GM18868 (cell line): ENCODE measurements at regions not wholly inside any gene's neighbourhood (a gene's known extent, or its start where the extent isn't known, plus 50 kb on each side); places are given as distances from the start of the nearest gene placed in this dataset.

Experiments used
- ATAC-seq: cut with Tn5 transposase; IDR thresholded peaks from one replicate; pipeline ENCODE4 v1.9.1; 2021; ENCODE audit warnings: mild to moderate bottlenecking, moderate library complexity; ENCODE audit not compliant: unreplicated experiment

DNA sequence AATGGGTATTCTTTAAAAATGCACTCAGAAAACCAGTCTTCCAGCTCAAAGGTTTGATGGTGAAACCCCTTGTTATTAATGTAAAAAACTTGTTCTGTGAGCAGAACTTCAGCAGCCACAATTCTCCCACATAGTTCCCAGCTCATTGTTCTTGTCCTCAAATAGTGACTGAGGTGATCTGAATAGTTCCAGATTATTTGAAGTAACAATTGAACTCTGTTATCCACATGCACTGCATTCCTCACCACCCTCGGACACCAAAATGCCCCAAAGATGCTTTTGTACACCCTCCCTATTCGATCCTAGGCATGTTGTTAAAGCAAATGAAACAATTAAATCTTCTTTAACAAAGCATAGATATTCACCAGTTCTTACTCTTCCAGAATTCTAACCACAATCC is 2186.8 kb upstream of the CELF4 start:
- no peak for ATAC-seq

GRCh38 chr18:39751921-39752320 is 2186.3 kb upstream of the CELF4 start:
- no peak for ATAC-seq

DNA sequence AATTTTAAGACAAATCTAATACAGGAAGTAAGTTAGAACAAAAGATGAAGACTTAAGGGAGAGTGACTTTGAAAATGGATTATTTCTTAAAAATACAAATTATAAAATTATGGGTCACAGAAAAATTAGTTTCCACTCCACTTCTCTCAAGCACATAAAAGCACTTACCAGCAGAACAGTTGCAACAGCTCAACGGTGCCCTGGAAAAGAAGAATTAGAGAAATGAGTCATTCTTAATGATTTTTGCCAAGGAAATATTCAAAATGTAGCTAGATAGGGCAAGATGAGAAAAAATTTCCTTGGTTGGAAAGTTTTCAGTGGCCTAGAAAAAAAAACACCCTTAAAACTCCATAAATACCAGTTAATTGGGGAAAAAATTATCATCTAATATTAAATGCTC is 2185.6 kb upstream of the CELF4 start:
- ATAC-seq: no peak

GRCh38 chr18:39749154-39749553 is 2183.6 kb upstream of the CELF4 start:
- ATAC-seq: no peak

GRCh38 chr18:39748727-39749126 is 2183.1 kb upstream of the CELF4 start:
- no peak for ATAC-seq

GRCh38 chr18:39746201-39746600 is 2180.6 kb upstream of the CELF4 start:
- no peak for ATAC-seq

- no peak for ATAC-seq
Measured at GRCh38 chr18:39743463-39743862, 2177.9 kb upstream of the CELF4 start.

DNA sequence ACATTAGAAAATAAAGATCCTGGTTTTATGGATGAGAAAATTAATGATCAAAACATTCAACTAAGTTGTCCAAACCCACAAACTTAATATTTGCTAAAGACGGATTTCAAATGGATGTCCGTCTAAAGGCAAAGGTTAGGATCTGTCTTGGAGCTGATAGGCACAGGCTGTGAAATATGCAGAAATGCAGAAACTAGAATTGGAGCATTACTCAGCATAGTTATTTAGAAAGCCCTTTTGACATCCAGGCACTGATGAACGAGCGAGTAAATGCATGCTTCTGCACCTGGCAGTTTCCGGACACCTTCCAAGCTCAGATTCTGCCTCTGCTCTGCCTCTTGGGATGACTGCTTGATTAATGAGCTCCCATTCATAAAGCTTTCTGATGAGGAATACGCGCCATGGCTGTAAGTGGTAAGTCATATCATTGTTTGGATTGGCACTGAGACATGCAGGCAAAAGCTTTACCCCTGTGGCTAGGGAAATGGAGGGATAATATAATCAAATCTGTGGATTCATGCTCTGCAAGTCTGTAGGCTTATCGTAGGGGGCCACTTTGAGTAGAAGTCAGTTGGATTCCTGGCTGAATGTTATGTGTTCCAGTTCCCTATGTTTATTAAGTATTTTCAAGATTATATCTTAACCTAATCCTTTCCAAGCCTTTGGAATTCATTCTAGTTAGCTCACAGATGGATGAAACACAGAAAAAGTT is 2176.3 kb upstream of the CELF4 start:
- ATAC-seq: no peak

DNA sequence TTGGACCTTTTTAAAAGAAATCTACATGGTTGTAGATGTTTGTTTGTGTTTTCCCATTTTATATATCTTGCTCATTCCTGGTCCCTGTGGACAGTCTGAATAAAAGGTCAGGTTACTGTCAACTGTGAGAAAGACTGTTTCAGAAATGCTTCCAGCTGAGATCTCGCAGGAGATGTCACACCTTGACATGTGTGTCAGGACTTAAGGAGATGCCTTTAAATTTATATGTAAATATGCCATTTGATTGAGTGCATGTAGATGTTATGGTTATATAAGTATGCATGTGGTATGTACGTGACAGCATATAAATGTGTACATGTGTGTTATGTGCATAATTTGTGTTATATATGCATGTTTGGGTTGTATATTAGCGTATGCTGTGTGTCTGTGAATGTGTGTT is 2172.3 kb upstream of the CELF4 start:
- ATAC-seq: no peak

DNA sequence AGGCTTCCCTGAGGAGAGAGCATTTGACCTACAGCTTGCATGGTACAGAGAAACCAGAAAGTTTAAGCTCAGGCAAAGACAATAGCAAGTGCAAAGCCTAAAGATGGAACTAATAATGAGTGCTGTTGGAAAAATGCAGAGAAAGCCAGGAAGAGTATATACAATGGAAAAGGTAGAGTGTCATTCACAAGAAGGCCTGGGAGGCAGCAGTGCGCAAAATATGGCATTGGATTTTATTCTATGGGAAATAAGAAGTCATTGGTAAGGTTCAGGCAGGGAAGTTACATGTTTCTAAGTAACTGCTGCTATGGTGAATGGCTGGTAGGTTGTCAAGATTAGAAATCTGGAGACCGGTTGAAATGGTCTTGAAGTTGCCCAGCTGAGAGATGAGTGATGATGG is 2167.3 kb upstream of the CELF4 start:
- no peak for ATAC-seq

GRCh38 chr18:39730606-39731005 is 2165.0 kb upstream of the CELF4 start:
- ATAC-seq: no peak

- no peak for ATAC-seq
Measured at GRCh38 chr18:39724652-39725051, 2159.1 kb upstream of the CELF4 start.

DNA sequence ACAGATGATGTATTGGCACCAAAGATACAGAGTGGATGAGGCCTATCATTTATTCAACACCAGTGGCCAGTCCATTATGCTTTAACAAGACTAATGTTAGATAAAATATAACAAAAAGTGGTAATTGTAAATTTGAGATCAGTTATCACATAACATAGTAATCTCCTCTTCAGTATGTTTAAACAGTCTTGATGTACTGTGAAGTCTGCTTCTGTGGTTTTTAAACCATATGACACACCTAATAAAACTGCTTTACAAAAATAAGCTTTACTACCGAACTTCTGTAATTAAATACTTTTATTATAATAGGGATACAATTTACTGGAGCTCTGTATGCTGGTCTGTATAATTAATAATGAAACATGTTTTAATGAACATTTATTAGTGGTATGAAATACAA is 2156.1 kb upstream of the CELF4 start:
- ATAC-seq: no peak

DNA sequence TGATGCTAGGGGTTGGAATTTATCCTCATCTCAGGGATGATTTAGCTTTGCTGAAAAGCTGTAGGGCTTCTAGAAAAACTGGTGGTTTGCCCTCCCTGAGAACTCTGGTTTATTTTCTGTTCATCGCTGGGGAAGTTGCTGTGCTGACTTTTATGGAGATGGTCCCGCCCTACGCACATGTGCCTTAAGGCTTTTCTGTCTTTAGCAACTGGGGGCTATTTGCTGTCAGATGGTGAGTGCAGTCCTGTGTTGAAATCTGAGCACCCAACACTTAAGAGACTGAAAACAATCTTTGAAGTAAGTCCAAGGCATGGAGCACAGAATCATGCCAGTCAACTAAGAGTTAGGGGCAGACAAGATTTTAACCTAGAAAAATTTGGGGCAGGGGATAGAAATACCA is 2148.4 kb upstream of the CELF4 start:
- no peak for ATAC-seq

- no peak for ATAC-seq
Measured at GRCh38 chr18:39711701-39712100, 2146.1 kb upstream of the CELF4 start.

DNA sequence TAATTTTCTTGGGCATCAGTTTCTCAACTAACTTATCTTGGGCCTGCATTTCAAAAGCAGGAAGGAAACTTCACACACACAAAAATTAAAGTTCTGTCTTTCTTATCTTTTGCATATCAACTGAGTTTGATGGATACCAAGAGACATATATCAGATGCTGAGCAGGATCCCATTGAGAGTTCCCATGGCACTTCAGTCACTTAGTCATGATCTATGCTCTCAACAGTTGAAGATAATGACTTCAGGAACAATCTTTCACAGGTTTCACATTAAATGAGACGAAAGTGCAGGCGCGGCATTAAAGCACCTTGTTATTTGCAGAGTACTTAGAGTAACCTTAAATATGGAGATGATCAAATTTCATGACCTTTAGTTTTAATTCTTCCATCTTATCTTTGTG is 2139.8 kb upstream of the CELF4 start:
- ATAC-seq: no peak

GRCh38 chr18:39702888-39703287 is 2137.3 kb upstream of the CELF4 start:
- ATAC-seq: no peak

DNA sequence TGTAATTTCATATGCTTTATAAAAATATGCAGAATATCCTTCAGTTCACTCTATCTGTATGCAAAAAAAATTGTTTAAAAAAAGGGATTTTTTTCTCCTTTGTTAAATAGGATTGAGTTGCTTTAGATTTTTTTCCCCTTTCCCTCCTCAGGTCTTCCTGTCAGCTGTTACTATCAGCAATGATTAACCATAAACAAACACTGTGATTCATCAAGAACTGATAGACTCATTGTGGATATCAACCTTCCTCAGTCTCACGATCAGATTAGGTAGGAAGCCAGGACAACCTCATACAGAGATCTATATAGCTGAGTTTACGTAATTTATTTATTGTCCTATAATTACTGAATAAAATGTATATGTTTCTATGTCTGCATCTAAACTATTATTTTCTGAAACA is 2136.2 kb upstream of the CELF4 start:
- no peak for ATAC-seq

DNA sequence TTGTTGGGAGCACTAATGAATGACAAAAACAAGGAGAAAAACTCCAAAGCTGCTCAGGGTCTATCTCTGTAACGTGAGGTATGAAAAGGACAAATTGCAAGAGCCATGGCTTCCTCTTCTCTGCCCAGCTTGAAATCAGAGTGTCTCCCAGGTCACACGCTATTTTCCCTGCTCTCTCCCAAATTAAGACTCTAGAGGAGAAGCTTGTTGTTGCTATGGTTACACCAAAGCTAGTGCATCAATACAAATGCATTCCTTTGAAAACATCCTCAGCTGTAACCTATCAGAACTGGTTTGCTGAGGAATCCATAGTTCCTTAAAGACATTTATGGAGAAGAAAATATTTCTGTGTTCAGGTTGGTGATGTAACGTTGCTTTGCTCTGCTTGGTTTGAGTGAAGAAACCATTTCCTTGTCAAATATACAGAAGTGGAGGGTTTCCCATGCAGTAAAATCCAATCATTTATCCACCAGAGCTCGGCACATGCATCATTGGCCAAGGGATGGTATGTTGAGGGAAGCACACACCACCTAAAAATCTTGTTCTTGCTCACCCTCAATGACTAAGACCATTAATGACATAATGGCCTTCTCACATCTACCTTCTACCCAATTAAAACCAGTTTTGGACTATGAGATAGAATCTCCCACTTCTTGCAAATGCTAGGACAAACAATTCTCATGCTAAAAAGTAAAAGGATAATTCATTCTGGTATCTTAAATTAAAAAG is 2135.6 kb upstream of the CELF4 start:
- no peak for ATAC-seq

DNA sequence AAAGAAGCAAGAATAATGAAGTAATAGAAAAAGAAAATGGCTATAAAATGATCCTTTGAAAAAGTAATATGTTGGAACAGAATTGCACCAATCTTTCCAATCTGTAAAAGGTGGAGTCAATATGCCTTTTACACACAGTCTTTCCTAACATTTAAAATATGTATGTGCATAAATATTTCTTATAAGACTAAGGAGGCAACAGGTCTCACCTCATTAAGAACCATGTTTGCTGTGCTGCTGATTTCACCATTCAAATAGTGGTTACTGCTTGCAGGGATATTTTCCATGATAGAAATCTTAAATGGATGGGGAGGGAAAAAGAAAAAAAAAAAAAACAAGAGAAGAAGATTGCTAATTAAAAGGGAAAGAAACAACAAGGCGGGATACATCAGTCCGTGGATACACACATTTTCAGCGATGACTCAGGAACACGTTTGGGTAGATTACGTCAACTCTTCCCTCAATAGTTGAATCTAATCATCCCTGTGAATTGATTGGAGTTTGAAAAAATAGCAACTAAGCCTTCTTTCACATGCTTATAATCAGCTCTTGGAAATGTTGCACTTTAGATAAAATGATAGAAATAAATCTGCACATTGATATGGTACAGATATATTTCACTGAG is 2133.9 kb upstream of the CELF4 start:
- no peak for ATAC-seq

- ATAC-seq: no peak
Measured at GRCh38 chr18:39698436-39698835, 2132.8 kb upstream of the CELF4 start.

GRCh38 chr18:39693359-39693758 is 2127.8 kb upstream of the CELF4 start:
- no peak for ATAC-seq
